H1 (cell line): ENCODE measurements at regions not wholly inside any gene's neighbourhood (a gene's known extent, or its start where the extent isn't known, plus 50 kb on each side); places are given as distances from the start of the nearest gene placed in this dataset.

Source experiments
- CTCF ChIA-PET: fragments of 300-600 bp; sonication (Branson Sonifier 250); formaldehyde crosslinking; loops from one replicate; lab custom pipeline; 2021; ENCODE audit not compliant: partially characterized antibody; lab: Charles Lee
- POLR2A ChIA-PET: fragments of 300-600 bp; sonication (Branson Sonifier 250); formaldehyde crosslinking; loops from one replicate; lab custom pipeline; 2021; ENCODE audit warnings: inconsistent platforms; ENCODE audit not compliant: partially characterized antibody; lab: Charles Lee
- DNase-seq, 2 experiments: peaks; one replicate each; pipeline versions ENCODE4 v3.0.0 to v3.0.0-alpha.2; 2010 to 2022; ENCODE audit warnings: low spot score in 2 of 2, low read depth in 1 of 2, mixed read lengths in 1 of 2
- FAIRE-seq: peaks from 2 replicates; lab custom pipeline; 2011; peaks lifted over from hg19 to GRCh38; lab: Jason Lieb, UNC
- H2AFZ ChIP-seq: 2 replicates; pipeline ENCODE4 v1.8.1; 2012; ENCODE audit warnings: low read length, inconsistent platforms
- H2AK5ac ChIP-seq: 2 replicates; pipeline ENCODE4 v1.6.1; 2013; ENCODE audit warnings: low read depth, low read length
- H2BK120ac ChIP-seq: replicated peaks from 2 replicates; pipeline ENCODE3; 2013; ENCODE audit warnings: low read depth, low read length, inconsistent platforms
- H2BK12ac ChIP-seq: 2 replicates; pipeline ENCODE4 v1.6.1; 2013; ENCODE audit warnings: low read depth, low read length
- H2BK15ac ChIP-seq: 2 replicates; pipeline ENCODE4 v1.6.1; 2013; ENCODE audit warnings: low read length
- H2BK20ac ChIP-seq: 2 replicates; pipeline ENCODE4 v1.6.1; 2013; ENCODE audit warnings: low read length
- H2BK5ac ChIP-seq: 2 replicates; pipeline ENCODE4 v1.6.1; 2013; ENCODE audit warnings: low read depth, low read length
- H3K14ac ChIP-seq: 2 replicates; pipeline ENCODE4 v1.6.1; 2013; ENCODE audit warnings: inconsistent platforms; ENCODE audit not compliant: insufficient read length
- H3K18ac ChIP-seq: 2 replicates; pipeline ENCODE4 v1.6.1; 2013; ENCODE audit warnings: low read length; ENCODE audit errors: extremely low read depth
- H3K23ac ChIP-seq: 2 replicates; pipeline ENCODE4 v1.6.1; 2013; ENCODE audit warnings: inconsistent platforms; ENCODE audit not compliant: insufficient read length
- H3K23me2 ChIP-seq: 2 replicates; pipeline ENCODE4 v1.6.1; 2013; ENCODE audit warnings: low read depth, low read length
- H3K27ac ChIP-seq: 2 replicates; pipeline ENCODE4 v1.6.1; 2011; ENCODE audit warnings: low read depth, low read length, inconsistent platforms
- H3K27me3 ChIP-seq, 4 experiments: replicated peaks in 1 of 4; 1 replicate in 1 of 4; 2 replicates in 3 of 4; pipeline versions ENCODE4 v1.6.1 to v1.8.1; 2011 to 2013; ENCODE audit warnings: low read length in 3 of 4, mild to moderate bottlenecking in 3 of 4, inconsistent platforms in 2 of 4, mixed read lengths in 2 of 4, moderate library complexity in 1 of 4; ENCODE audit not compliant: control insufficient read depth in 3 of 4, insufficient read depth in 3 of 4; ENCODE audit errors: extremely low read depth in 1 of 4
- H3K36me3 ChIP-seq, 4 experiments: 2 replicates each; pipeline versions ENCODE4 v1.6.1 to v1.8.1; 2011 to 2013; ENCODE audit warnings: mild to moderate bottlenecking in 4 of 4, low read length in 3 of 4, moderate library complexity in 2 of 4, control low read depth in 1 of 4, inconsistent platforms in 1 of 4; ENCODE audit not compliant: insufficient read depth in 4 of 4, control insufficient read depth in 2 of 4
- H3K4ac ChIP-seq: replicated peaks from 2 replicates; pipeline ENCODE3; 2013; ENCODE audit warnings: low read length, low read depth, mixed read lengths, inconsistent platforms; ENCODE audit not compliant: insufficient read length
- H3K4me1 ChIP-seq, 4 experiments: replicated peaks in 1 of 4; 1 replicate in 1 of 4; 2 replicates in 3 of 4; pipeline versions ENCODE4 v1.6.1 to v1.8.1; 2011 to 2013; ENCODE audit warnings: low read length in 3 of 4, inconsistent platforms in 2 of 4, mixed read lengths in 1 of 4; ENCODE audit not compliant: insufficient read depth in 4 of 4, control insufficient read depth in 3 of 4
- H3K4me2 ChIP-seq, 2 experiments: 2 replicates each; pipeline versions ENCODE4 v1.6.1 to v1.8.1; 2011 to 2013; ENCODE audit warnings: low read depth in 2 of 2, low read length in 2 of 2, control low read depth in 1 of 2, inconsistent platforms in 1 of 2, mild to moderate bottlenecking in 1 of 2; ENCODE audit not compliant: insufficient read depth in 1 of 2
- H3K4me3 ChIP-seq, 4 experiments: fragments of 200-600, 300-600 bp in 1 of 4; sonication (generic), shearing (Covaris generic), sonication (Bioruptor Twin) in 1 of 4; 2 replicates each; pipeline versions ENCODE4 v1.5.1 to v1.8.1; 2011 to 2016; ENCODE audit warnings: low read length in 4 of 4, low read depth in 3 of 4, control low read depth in 2 of 4, inconsistent platforms in 2 of 4, mild to moderate bottlenecking in 2 of 4, mixed read lengths in 1 of 4, moderate library complexity in 1 of 4; ENCODE audit not compliant: insufficient read depth in 2 of 4; ENCODE audit errors: extremely low read depth in 1 of 4
- H3K56ac ChIP-seq: replicated peaks from 2 replicates; pipeline ENCODE3; 2013; ENCODE audit warnings: low read depth, mild to moderate bottlenecking, mixed read lengths, low read length, inconsistent platforms; ENCODE audit not compliant: insufficient read length
- H3K79me1 ChIP-seq: 2 replicates; pipeline ENCODE4 v1.6.1; 2013; ENCODE audit warnings: low read depth, low read length, control low read depth
- H3K79me2 ChIP-seq, 2 experiments: 2 replicates each; pipeline versions ENCODE4 v1.6.1 to v1.8.1; 2012 to 2013; ENCODE audit warnings: low read length in 2 of 2, mild to moderate bottlenecking in 2 of 2, inconsistent platforms in 1 of 2; ENCODE audit not compliant: insufficient read depth in 2 of 2, control insufficient read depth in 1 of 2
- H3K9ac ChIP-seq, 4 experiments: replicated peaks in 1 of 4; 1 replicate in 1 of 4; 2 replicates in 3 of 4; pipeline versions ENCODE4 v1.6.1 to v1.8.1; 2011 to 2013; ENCODE audit warnings: low read depth in 3 of 4, low read length in 3 of 4, control low read depth in 2 of 4, mild to moderate bottlenecking in 2 of 4, moderate library complexity in 2 of 4, inconsistent platforms in 1 of 4; ENCODE audit errors: extremely low read depth in 1 of 4
- H3K9me3 ChIP-seq, 2 experiments: 2 replicates each; pipeline versions ENCODE4 v1.6.1 to v1.8.1; 2012 to 2013; ENCODE audit warnings: mild to moderate bottlenecking in 2 of 2, moderate library complexity in 2 of 2, control low read depth in 1 of 2, inconsistent platforms in 1 of 2, low read depth in 1 of 2, low read length in 1 of 2, mixed read lengths in 1 of 2; ENCODE audit not compliant: insufficient read depth in 2 of 2
- H4K20me1 ChIP-seq, 2 experiments: replicated peaks in 1 of 2; 2 replicates each; pipeline versions ENCODE3 to v1.8.1; 2011 to 2013; ENCODE audit warnings: inconsistent platforms in 2 of 2, low read length in 2 of 2, mild to moderate bottlenecking in 1 of 2; ENCODE audit not compliant: insufficient read depth in 2 of 2, control insufficient read depth in 1 of 2
- H4K5ac ChIP-seq: 2 replicates; pipeline ENCODE4 v1.6.1; 2013; ENCODE audit warnings: low read length, low read depth, mixed read lengths, inconsistent platforms; ENCODE audit not compliant: insufficient read length
- H4K8ac ChIP-seq: 2 replicates; pipeline ENCODE4 v1.8.0; 2013; ENCODE audit warnings: mild to moderate bottlenecking, moderate library complexity, low read length, inconsistent platforms; ENCODE audit not compliant: insufficient read depth; ENCODE audit errors: extremely low read depth
- H4K91ac ChIP-seq: replicated peaks from 2 replicates; pipeline ENCODE3; 2013; ENCODE audit warnings: low read length, mixed read lengths, inconsistent platforms; ENCODE audit not compliant: insufficient read length
- BACH1 ChIP-seq: IDR thresholded peaks from 2 replicates; pipeline ENCODE4 v1.6.1; 2012; ENCODE audit warnings: low read length, improper control_type of control experiment
- BCL11A ChIP-seq, 2 experiments: IDR thresholded peaks; one replicate each; pipeline ENCODE4 v1.6.1; 2011; ENCODE audit warnings: low read depth in 2 of 2, low read length in 2 of 2, mild to moderate bottlenecking in 2 of 2
- CEBPB ChIP-seq: IDR thresholded peaks from 2 replicates; pipeline ENCODE4 v1.6.1; 2012; ENCODE audit warnings: low read depth, low read length
- CREB1 ChIP-seq: IDR thresholded peaks from 2 replicates; pipeline ENCODE4 v1.6.1; 2012; ENCODE audit warnings: inconsistent platforms
- CTBP2 ChIP-seq: IDR thresholded peaks from 2 replicates; pipeline ENCODE4 v1.7.0; 2011; ENCODE audit warnings: borderline replicate concordance, mild to moderate bottlenecking, moderate library complexity, mixed read lengths, low read length; ENCODE audit not compliant: insufficient read depth, insufficient read length
- EGR1 ChIP-seq: IDR thresholded peaks from 2 replicates; pipeline ENCODE4 v1.6.1; 2011; ENCODE audit warnings: low read depth, low read length, borderline replicate concordance
- FOSL1 ChIP-seq: IDR thresholded peaks from 2 replicates; pipeline ENCODE4 v1.6.1; 2011; ENCODE audit warnings: mild to moderate bottlenecking, low read depth, low read length, moderate library complexity; ENCODE audit not compliant: insufficient read depth
- KDM5A ChIP-seq: fragments of 200-600 bp; IDR thresholded peaks from 2 replicates; pipeline ENCODE4 v1.7.1; 2012; ENCODE audit warnings: mild to moderate bottlenecking, low read length, inconsistent platforms, mixed read lengths
- MAX ChIP-seq: IDR thresholded peaks from 2 replicates; pipeline ENCODE4 v1.6.1; 2012; ENCODE audit warnings: inconsistent platforms
- PHF8 ChIP-seq: fragments of 200-600 bp; sonication (generic); conservative IDR thresholded peaks from 2 replicates; pipeline ENCODE4 v1.7.1; 2012; ENCODE audit warnings: low read depth, mild to moderate bottlenecking, inconsistent platforms, low read length, moderate library complexity
- POU5F1 ChIP-seq: IDR thresholded peaks from 2 replicates; pipeline ENCODE4 v1.6.1; 2011; ENCODE audit warnings: low read depth, mild to moderate bottlenecking, low read length, moderate library complexity
- RAD21 ChIP-seq, 2 experiments: IDR thresholded peaks in 1 of 2; conservative IDR thresholded peaks in 1 of 2; 2 replicates each; pipeline ENCODE4 v1.6.1; 2011; ENCODE audit warnings: low read depth in 2 of 2, low read length in 2 of 2, improper control_type of control experiment in 1 of 2, inconsistent platforms in 1 of 2, mild to moderate bottlenecking in 1 of 2, moderate library complexity in 1 of 2
- SAP30 ChIP-seq: fragments of 300-600 bp; sonication (generic); IDR thresholded peaks from 2 replicates; pipeline ENCODE4 v1.7.1; 2012; ENCODE audit warnings: low read length, moderate library complexity, mild to moderate bottlenecking, inconsistent platforms; ENCODE audit not compliant: insufficient read depth, insufficient replicate concordance
- SIRT6 ChIP-seq: IDR thresholded peaks from one replicate; pipeline ENCODE4 v1.7.1; 2012; ENCODE audit warnings: low read length, inconsistent platforms
- SP1 ChIP-seq: IDR thresholded peaks from 2 replicates; pipeline ENCODE4 v1.6.1; 2011; ENCODE audit warnings: low read depth, low read length
- TEAD4 ChIP-seq: IDR thresholded peaks from 2 replicates; pipeline ENCODE4 v1.6.1; 2012; ENCODE audit warnings: low read depth, low read length, inconsistent platforms, mixed read lengths
- WGBS, 2 experiments: shearing (Covaris generic) in 1 of 2; methylation state at CpG; one replicate each; pipeline versions ENCODE4 v1.1.6 to v1.1.7; 2013 to 2015; ENCODE audit warnings: low lambda C conversion rate in 2 of 2, mixed read lengths in 2 of 2, inconsistent platforms in 1 of 2, low coverage in 1 of 2, missing lambda C conversion rate in 1 of 2; ENCODE audit not compliant: insufficient replicate concordance in 2 of 2, insufficient coverage in 1 of 2, insufficient read length in 1 of 2; ENCODE audit errors: extremely low coverage in 1 of 2, missing lambda C conversion rate in 1 of 2; 5-methylcytosine and 5-hydroxymethylcytosine counted together

- Histone ChIP-seq H3K79me2 (no peaks in the 10 kb centered on the region), H3K36me3 (no peaks in the 10 kb centered on the region), H4K91ac (no peak overlapping the region), H3K9me3 (no peaks in the 10 kb centered on the region), H3K56ac (no peak overlapping the region), H3K4me3 (no peak overlapping the region), H4K8ac (no peak overlapping the region), H3K27ac (no peak overlapping the region), H2BK120ac (no peak overlapping the region), H4K20me1 (no peaks in the 10 kb centered on the region), H3K79me1 (no peaks in the 10 kb centered on the region), H3K23ac (no peak overlapping the region), H4K5ac (no peak overlapping the region), H2BK5ac (no peak overlapping the region), H3K23me2 (no peaks in the 10 kb centered on the region), H3K4me1 (no peaks in the 10 kb centered on the region), H3K18ac (no peak overlapping the region), H2AFZ (0 out of 2 replicates have a peak overlapping the region, but pooled peaks have one; percentile 28), H2AK5ac (no peak overlapping the region), H2BK15ac (peak overlapping the region; percentile 25; the same call in 1 of the 2 replicates), H2BK12ac (no peak overlapping the region), H3K4ac (no peak overlapping the region), H3K14ac (no peak overlapping the region), H3K27me3 (no peaks in the 10 kb centered on the region), H2BK20ac (no peak overlapping the region), H3K4me2 (no peak overlapping the region), H3K9ac (no peak overlapping the region)
- FAIRE-seq = no peak
- TF ChIP-seq BACH1 (no peak), EGR1 (no peak), BCL11A (IDR thresholded peaks at IDR 0.05; ENCODE audit: low read depth in 2 of 2, low read length in 2 of 2) (no peak), POU5F1 (no peak), CTBP2 (no peak), TEAD4 (no peak), SIRT6 (no peak), SAP30 (no peak), FOSL1 (no peak), CEBPB (no peak), CREB1 (no peak), RAD21 (IDR thresholded peaks at IDR 0.05 in 1 of 2, conservative IDR thresholded peaks at IDR 0.05 in 1 of 2; ENCODE audit: low read depth in 2 of 2, low read length in 2 of 2) (no peak), KDM5A (no peak), MAX (no peak), SP1 (no peak), PHF8 (no peak)
- 89% methylated on average over 3 of the region's 3 CpGs; no CpG with 5 or more reads in 1 of the 2 experiments for WGBS, 2 experiments
- CTCF ChIA-PET = interaction anchor here (1.6 kb wide), 1 partner anchor 13 kb away, joined by 3 read pairs; no protein-coding TSS in a partner anchor
- DNase-seq = no peak
- POLR2A ChIA-PET = no interaction called here
Measured at GRCh38 chr4:179059396-179059795, 1617.2 kb upstream of the AGA start.
